ENCODE measurements at regions not wholly inside any gene's neighbourhood (a gene's known extent, or its start where the extent isn't known, plus 50 kb on each side); places are given as distances from the start of the nearest gene placed in this dataset.

GRCh38 chr1:239253032-239253431 lies 133.3 kb upstream of the CHRM3 start:
- 21% methylated on average over 2 of the region's 3 CpGs for WGBS (ENCODE audit: insufficient coverage)
- no peak overlapping the region for H3K4me3 ChIP-seq (ENCODE audit: low read depth, low read length)
- no peaks in the 10 kb centered on the region for H3K27me3 ChIP-seq (ENCODE audit: control insufficient read depth, insufficient read depth, low read length)
- H3K36me3 ChIP-seq (ENCODE audit: control insufficient read depth, insufficient read depth, low read length), result no peaks in the 10 kb centered on the region
- no peaks in the 10 kb centered on the region for H3K9me3 ChIP-seq (ENCODE audit: control insufficient read depth, insufficient read depth, low read length)
- no peaks in the 10 kb centered on the region for H3K4me1 ChIP-seq (ENCODE audit: control insufficient read depth, insufficient read depth, low read length)
- H3K27ac ChIP-seq (ENCODE audit: low read depth, low read length), result no peak overlapping the region
- no peak for DNase-seq (ENCODE audit: low read depth in 4 of 6, low spot score in 6 of 6)

- DNase-seq (ENCODE audit: low read depth in 4 of 6, low spot score in 6 of 6), result no peak
- H3K27ac ChIP-seq (ENCODE audit: low read depth, low read length), result no peak overlapping the region
- H3K4me3 ChIP-seq (ENCODE audit: low read depth, low read length), result no peak overlapping the region
- no peaks in the 10 kb centered on the region for H3K9me3 ChIP-seq (ENCODE audit: control insufficient read depth, insufficient read depth, low read length)
- H3K4me1 ChIP-seq (ENCODE audit: control insufficient read depth, insufficient read depth, low read length), result no peaks in the 10 kb centered on the region
- 96% methylated on average over 2 of the region's 5 CpGs for WGBS (ENCODE audit: insufficient coverage)
- no peaks in the 10 kb centered on the region for H3K36me3 ChIP-seq (ENCODE audit: control insufficient read depth, insufficient read depth, low read length)
- no peaks in the 10 kb centered on the region for H3K27me3 ChIP-seq (ENCODE audit: control insufficient read depth, insufficient read depth, low read length)
Observed at GRCh38 chr1:239250353-239251035, 135.9 kb upstream of the CHRM3 start.

GRCh38 chr1:239247285-239247684 lies 139.1 kb upstream of the CHRM3 start:
- Histone ChIP-seq H3K9me3 (ENCODE audit: control insufficient read depth, insufficient read depth, low read length) (no peaks in the 10 kb centered on the region), H3K4me3 (ENCODE audit: low read depth, low read length) (no peak overlapping the region), H3K27me3 (ENCODE audit: control insufficient read depth, insufficient read depth, low read length) (no peaks in the 10 kb centered on the region), H3K27ac (ENCODE audit: low read depth, low read length) (no peak overlapping the region), H3K4me1 (ENCODE audit: control insufficient read depth, insufficient read depth, low read length) (no peaks in the 10 kb centered on the region), H3K36me3 (ENCODE audit: control insufficient read depth, insufficient read depth, low read length) (no peaks in the 10 kb centered on the region)
- no peak for DNase-seq (ENCODE audit: low read depth in 4 of 6, low spot score in 6 of 6)

- Histone ChIP-seq H3K9me3 (ENCODE audit: control insufficient read depth, insufficient read depth, low read length) (no peaks in the 10 kb centered on the region), H3K36me3 (ENCODE audit: control insufficient read depth, insufficient read depth, low read length) (no peaks in the 10 kb centered on the region), H3K4me3 (ENCODE audit: low read depth, low read length) (no peak overlapping the region), H3K4me1 (ENCODE audit: control insufficient read depth, insufficient read depth, low read length) (no peaks in the 10 kb centered on the region), H3K27me3 (ENCODE audit: control insufficient read depth, insufficient read depth, low read length) (no peaks in the 10 kb centered on the region), H3K27ac (ENCODE audit: low read depth, low read length) (no peak overlapping the region)
- no CpG with 5 or more reads among the region's 2 CpGs for WGBS (ENCODE audit: insufficient coverage)
- no peak for DNase-seq (ENCODE audit: low read depth in 4 of 6, low spot score in 6 of 6)
Observed at GRCh38 chr1:239244084-239244483, 142.3 kb upstream of the CHRM3 start.

- no peaks in the 10 kb centered on the region for H3K4me1 ChIP-seq (ENCODE audit: control insufficient read depth, insufficient read depth, low read length)
- peak in 1 of 6 donors; percentile 4 for DNase-seq (ENCODE audit: low read depth in 4 of 6, low spot score in 6 of 6)
- H3K9me3 ChIP-seq (ENCODE audit: control insufficient read depth, insufficient read depth, low read length), result no peaks in the 10 kb centered on the region
- H3K4me3 ChIP-seq (ENCODE audit: low read depth, low read length), result no peak overlapping the region
- no peaks in the 10 kb centered on the region for H3K36me3 ChIP-seq (ENCODE audit: control insufficient read depth, insufficient read depth, low read length)
- H3K27ac ChIP-seq (ENCODE audit: low read depth, low read length), result no peak overlapping the region
- WGBS (ENCODE audit: insufficient coverage), result 33% methylated on average over 1 of the region's 2 CpGs
- no peaks in the 10 kb centered on the region for H3K27me3 ChIP-seq (ENCODE audit: control insufficient read depth, insufficient read depth, low read length)
Observed at GRCh38 chr1:239243006-239243405, 143.4 kb upstream of the CHRM3 start.

GRCh38 chr1:239242404-239242803 lies 144.0 kb upstream of the CHRM3 start:
- Histone ChIP-seq H3K27ac (ENCODE audit: low read depth, low read length) (no peak overlapping the region), H3K4me1 (ENCODE audit: control insufficient read depth, insufficient read depth, low read length) (no peaks in the 10 kb centered on the region), H3K36me3 (ENCODE audit: control insufficient read depth, insufficient read depth, low read length) (no peaks in the 10 kb centered on the region), H3K4me3 (ENCODE audit: low read depth, low read length) (no peak overlapping the region), H3K9me3 (ENCODE audit: control insufficient read depth, insufficient read depth, low read length) (no peaks in the 10 kb centered on the region), H3K27me3 (ENCODE audit: control insufficient read depth, insufficient read depth, low read length) (no peaks in the 10 kb centered on the region)
- DNase-seq (ENCODE audit: low read depth in 4 of 6, low spot score in 6 of 6), result no peak

- Histone ChIP-seq H3K27me3 (ENCODE audit: control insufficient read depth, insufficient read depth, low read length) (no peaks in the 10 kb centered on the region), H3K4me1 (ENCODE audit: control insufficient read depth, insufficient read depth, low read length) (no peaks in the 10 kb centered on the region), H3K36me3 (ENCODE audit: control insufficient read depth, insufficient read depth, low read length) (no peaks in the 10 kb centered on the region), H3K27ac (ENCODE audit: low read depth, low read length) (no peak overlapping the region), H3K4me3 (ENCODE audit: low read depth, low read length) (no peak overlapping the region), H3K9me3 (ENCODE audit: control insufficient read depth, insufficient read depth, low read length) (no peaks in the 10 kb centered on the region)
- WGBS (ENCODE audit: insufficient coverage), result no CpG with 5 or more reads among the region's 3 CpGs
- DNase-seq (ENCODE audit: low read depth in 4 of 6, low spot score in 6 of 6), result no peak
Observed at GRCh38 chr1:239240736-239241135, 145.6 kb upstream of the CHRM3 start.

- H3K27me3 ChIP-seq (ENCODE audit: control insufficient read depth, insufficient read depth, low read length), result no peaks in the 10 kb centered on the region
- H3K4me3 ChIP-seq (ENCODE audit: low read depth, low read length), result no peak overlapping the region
- no peaks in the 10 kb centered on the region for H3K4me1 ChIP-seq (ENCODE audit: control insufficient read depth, insufficient read depth, low read length)
- no peaks in the 10 kb centered on the region for H3K36me3 ChIP-seq (ENCODE audit: control insufficient read depth, insufficient read depth, low read length)
- no peak overlapping the region for H3K27ac ChIP-seq (ENCODE audit: low read depth, low read length)
- H3K9me3 ChIP-seq (ENCODE audit: control insufficient read depth, insufficient read depth, low read length), result no peaks in the 10 kb centered on the region
- DNase-seq (ENCODE audit: low read depth in 4 of 6, low spot score in 6 of 6), result no peak
Observed at GRCh38 chr1:239239529-239239928, 146.8 kb upstream of the CHRM3 start.

- Histone ChIP-seq H3K9me3 (ENCODE audit: control insufficient read depth, insufficient read depth, low read length) (no peaks in the 10 kb centered on the region), H3K36me3 (ENCODE audit: control insufficient read depth, insufficient read depth, low read length) (no peaks in the 10 kb centered on the region), H3K4me1 (ENCODE audit: control insufficient read depth, insufficient read depth, low read length) (no peaks in the 10 kb centered on the region), H3K4me3 (ENCODE audit: low read depth, low read length) (no peak overlapping the region), H3K27me3 (ENCODE audit: control insufficient read depth, insufficient read depth, low read length) (no peaks in the 10 kb centered on the region), H3K27ac (ENCODE audit: low read depth, low read length) (no peak overlapping the region)
- 92% methylated on average over 7 of the region's 9 CpGs for WGBS (ENCODE audit: insufficient coverage)
- no peak for DNase-seq (ENCODE audit: low read depth in 4 of 6, low spot score in 6 of 6)
Observed at GRCh38 chr1:239237912-239238311, 148.5 kb upstream of the CHRM3 start.

- 60% methylated on average over 2 of the region's 2 CpGs for WGBS (ENCODE audit: insufficient coverage)
Observed at GRCh38 chr1:239233626-239234025, 152.7 kb upstream of the CHRM3 start.

More at GRCh38 chr1:239233626-239234025, 152.7 kb upstream of the CHRM3 start:
- no peak overlapping the region for H3K4me3 ChIP-seq (ENCODE audit: low read depth, low read length)
- no peak for DNase-seq (ENCODE audit: low read depth in 4 of 6, low spot score in 6 of 6)
- H3K27ac ChIP-seq (ENCODE audit: low read depth, low read length), result no peak overlapping the region
- H3K27me3 ChIP-seq (ENCODE audit: control insufficient read depth, insufficient read depth, low read length), result no peaks in the 10 kb centered on the region
- no peaks in the 10 kb centered on the region for H3K9me3 ChIP-seq (ENCODE audit: control insufficient read depth, insufficient read depth, low read length)
- H3K36me3 ChIP-seq (ENCODE audit: control insufficient read depth, insufficient read depth, low read length), result no peaks in the 10 kb centered on the region
- no peaks in the 10 kb centered on the region for H3K4me1 ChIP-seq (ENCODE audit: control insufficient read depth, insufficient read depth, low read length)
